ENCODE measurements at regions not wholly inside any gene's neighbourhood (a gene's known extent, or its start where the extent isn't known, plus 50 kb on each side); places are given as distances from the start of the nearest gene placed in this dataset.

DNA sequence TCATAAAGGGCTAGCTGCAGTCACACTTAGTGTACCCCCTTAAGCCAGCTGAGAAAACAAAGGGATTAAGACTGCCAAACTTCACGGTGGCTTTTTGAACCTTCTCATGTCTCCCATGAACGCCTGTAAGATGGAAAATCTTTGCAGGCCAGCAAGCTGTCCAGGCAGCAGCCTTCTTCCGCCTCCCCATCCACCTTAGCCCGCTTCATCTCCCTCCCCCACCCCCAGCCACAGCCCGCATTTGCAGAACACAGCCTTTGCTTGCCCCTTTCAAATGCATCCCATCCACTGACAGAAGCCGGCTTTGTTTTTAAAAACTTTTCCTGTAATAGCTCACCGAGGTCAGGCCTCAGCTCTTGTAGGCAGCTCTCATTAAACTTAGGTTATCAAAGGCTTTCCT, 113.8 kb upstream of the FAM9B start:
- peak; percentile 1 for DNase-seq (ENCODE audit: low spot score)

DNA sequence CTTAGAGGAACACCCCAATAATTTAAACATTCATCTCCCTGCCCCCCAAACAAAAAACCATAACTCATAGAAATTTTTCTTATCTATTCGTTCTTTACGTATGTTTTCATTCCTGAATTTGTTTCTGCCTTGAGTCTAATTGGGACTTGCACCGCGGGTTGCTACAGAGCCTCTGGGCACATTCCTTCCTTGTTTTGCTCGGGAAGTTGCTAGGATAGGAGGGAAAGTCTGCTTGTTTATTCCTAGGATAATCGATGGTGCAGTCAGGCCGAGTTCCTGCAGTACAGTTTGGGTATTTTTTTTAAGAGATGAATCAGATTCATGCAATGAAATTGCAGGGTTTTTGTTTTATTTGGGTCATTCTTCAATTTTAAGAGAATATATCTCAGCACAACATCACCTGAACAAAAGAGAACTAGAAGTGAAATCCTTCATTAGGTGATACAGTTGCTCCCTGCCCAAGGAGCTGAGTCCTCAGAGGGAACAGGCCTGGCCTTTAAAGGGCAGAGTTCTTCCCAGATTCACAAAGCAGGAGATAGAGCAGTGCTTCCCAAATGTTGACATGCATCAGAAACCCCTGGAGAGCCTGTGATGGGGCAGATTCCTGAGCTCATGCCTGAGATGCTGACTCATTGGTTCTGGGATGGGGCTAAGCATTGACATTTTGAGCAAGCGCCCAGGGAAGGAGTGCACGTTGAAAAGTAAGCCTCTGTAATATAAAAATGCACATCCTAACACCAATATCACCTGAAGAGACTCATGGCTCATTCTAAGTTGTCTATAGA, 114.9 kb upstream of the FAM9B start:
- peak; percentile 9 for DNase-seq (ENCODE audit: low spot score)

- DNase-seq (ENCODE audit: low spot score) = no peak
Observed at GRCh38 chrX:9149501-9150245, 115.7 kb upstream of the FAM9B start.

GRCh38 chrX:9151772-9152307, 117.9 kb upstream of the FAM9B start:
- DNase-seq (ENCODE audit: low spot score) = no peak

DNA sequence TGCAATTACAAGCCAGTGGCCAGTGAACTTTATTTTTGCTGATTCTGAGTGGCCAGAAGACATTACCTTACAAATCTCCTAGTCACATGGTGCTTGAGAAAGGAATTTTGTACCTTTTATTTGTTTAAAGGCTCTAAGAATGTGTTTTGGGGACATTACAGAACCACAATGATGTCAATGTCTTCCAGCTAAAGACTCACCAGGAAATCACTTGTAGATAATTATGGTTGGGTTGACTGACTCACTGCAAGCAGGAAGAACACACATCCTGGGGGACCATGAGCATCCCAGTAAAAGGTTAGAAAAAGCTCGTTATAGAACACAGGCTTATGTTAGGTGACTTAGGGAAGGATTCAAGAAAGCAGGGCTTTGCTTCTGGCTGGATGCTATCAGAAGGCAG, 119.4 kb upstream of the FAM9B start:
- DNase-seq (ENCODE audit: low spot score) = no peak

GRCh38 chrX:9158611-9159010, 124.7 kb upstream of the FAM9B start:
- no peak for DNase-seq (ENCODE audit: low spot score)

DNA sequence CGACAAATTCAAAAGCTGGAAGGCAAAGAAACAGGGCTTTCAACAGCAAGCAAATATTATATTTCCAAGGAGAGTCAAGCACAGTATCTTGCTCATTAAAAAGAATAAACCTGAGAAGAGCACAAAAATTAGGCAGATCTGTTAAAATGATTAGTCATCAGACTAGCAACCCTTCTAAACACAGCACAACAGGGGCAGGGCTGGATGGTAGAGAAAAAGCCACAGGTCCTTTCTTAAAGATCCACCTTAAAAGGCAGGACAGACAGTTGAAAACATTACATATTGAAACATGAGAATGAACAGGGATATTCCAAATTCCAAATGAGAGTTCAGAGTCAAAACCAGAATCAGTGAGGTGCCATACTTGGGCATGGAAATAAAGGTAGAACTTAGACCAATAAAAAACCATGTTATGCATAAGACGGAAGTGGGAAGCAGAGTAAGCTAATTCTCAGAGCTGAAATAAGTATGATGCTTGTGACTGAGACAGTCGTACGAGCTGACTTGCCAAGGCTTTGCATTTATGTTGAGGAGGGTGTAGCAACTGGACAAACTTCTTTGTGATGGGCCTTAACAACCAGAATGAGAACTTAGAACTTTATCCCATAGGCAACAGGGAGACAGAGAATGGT, 126.9 kb upstream of the FAM9B start:
- DNase-seq (ENCODE audit: low spot score) = no peak

DNA sequence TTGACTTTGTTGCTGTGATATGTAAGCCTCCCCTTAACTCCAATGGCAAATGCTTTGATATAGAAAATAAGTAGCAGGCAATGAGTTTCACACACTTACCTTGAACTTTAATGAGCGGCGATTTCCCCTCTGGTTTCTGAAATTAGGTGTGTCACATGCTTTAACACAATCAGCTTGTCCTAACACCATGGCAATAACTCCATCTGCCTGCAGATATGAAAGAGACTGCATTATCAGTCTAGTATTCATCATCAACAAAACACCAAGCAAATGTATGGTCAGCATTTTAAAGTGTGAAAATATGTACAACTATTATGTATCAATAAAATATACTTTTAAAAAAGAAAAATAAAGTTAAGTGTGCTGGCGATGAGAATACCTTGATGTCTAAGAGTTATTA, 128.8 kb upstream of the FAM9B start:
- DNase-seq (ENCODE audit: low spot score) = no peak

- no peak for DNase-seq (ENCODE audit: low spot score)
Observed at GRCh38 chrX:9163214-9163709, 129.3 kb upstream of the FAM9B start.

DNA sequence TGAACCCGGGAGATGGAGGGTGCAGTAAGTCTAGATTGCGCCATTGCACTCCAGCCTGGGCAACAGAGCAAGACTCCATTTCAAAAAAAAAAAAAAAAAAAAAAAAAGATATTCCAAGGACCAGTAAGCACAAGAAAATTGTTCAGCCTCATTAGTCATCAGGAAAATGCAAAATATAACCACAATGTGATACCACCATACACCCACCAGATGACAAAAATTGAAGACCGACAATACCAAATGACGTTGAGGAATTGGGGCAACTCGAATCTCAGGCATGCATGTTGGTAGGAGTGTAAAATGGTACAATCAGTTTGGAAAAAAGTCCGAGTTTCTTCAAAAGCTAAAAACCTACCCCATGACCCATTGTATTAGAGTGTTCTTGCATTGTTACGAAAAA, 130.2 kb upstream of the FAM9B start:
- DNase-seq (ENCODE audit: low spot score) = no peak

GRCh38 chrX:9164533-9165426, 130.9 kb upstream of the FAM9B start:
- no peak for DNase-seq (ENCODE audit: low spot score)

- no peak for DNase-seq (ENCODE audit: low spot score)
Observed at GRCh38 chrX:9166584-9166944, 132.6 kb upstream of the FAM9B start.

DNA sequence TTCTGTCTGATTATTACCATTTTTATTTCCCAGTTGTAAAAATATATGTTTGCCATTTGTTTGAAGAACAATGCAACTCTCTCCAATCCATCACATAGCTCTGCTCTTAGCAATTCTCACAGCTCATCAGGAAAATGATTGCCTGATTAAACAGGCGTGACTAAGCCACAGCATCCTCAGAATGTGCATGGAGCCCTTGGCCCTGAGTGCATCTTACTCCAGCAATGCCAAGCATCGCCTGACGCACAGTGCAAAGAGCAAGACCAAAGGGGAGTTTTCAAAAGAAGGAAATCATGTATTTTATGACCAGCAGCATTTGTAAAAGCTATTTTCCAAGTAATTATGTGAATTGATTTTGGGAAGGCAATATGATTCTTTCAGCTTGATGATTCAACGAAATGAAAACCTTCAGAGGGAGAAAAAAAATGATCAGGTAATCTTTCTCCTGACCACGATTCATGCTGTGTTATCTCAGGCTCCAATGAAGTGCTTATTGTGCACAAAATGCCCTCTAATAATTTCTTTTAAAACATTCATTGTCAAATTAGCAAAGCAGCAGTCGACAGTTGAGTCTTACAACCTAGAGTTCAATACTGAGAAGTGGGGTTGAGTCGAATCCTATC, 138.0 kb upstream of the FAM9B start:
- no peak for DNase-seq (ENCODE audit: low spot score)

GRCh38 chrX:9172464-9172850, 138.5 kb upstream of the FAM9B start:
- DNase-seq (ENCODE audit: low spot score) = no peak

DNA sequence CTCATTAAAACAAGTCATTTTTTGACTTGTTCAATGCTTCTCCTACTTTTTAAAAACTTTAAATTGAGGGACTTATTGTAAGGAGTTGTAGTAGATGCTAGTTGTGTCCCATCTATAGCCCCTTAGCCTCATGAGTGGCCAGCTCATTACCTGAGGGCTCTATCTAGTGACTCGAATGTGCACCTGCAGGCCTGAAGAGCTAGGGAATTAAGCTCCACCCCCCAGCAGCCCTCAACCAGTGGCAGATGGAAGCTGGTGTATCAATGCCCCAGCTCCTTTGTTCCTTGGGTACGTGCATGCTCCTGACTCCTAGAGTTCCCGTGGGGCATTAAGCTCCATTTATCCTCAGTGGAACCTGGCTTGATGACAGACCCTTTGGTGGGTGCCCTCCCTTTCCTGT, 146.7 kb upstream of the FAM9B start:
- no peak for DNase-seq (ENCODE audit: low spot score)

GRCh38 chrX:9182041-9182440, 148.1 kb upstream of the FAM9B start:
- no peak for DNase-seq (ENCODE audit: low spot score)

- no peak for DNase-seq (ENCODE audit: low spot score)
Observed at GRCh38 chrX:9183481-9183880, 149.6 kb upstream of the FAM9B start.

GRCh38 chrX:9184211-9184610, 150.3 kb upstream of the FAM9B start:
- DNase-seq (ENCODE audit: low spot score) = no peak

DNA sequence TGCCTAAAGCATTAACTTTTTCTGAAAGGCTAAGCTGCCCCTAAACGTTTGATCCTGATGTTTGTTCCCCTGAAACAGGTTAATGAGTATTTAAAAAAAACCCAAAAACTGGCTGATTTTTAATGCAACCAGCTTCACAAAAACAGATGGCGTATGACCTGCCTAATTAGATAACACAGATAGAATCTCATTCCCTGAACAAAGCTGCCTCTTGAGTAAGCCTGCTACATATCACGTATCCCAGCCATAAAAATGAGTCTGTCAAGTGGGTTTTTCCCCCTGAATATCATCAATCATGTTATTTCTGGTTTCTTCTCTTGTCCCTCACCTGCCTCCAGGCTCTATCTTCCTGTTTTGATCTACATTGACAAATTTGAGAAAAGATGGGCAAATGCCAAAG, 154.2 kb upstream of the FAM9B start:
- no peak for DNase-seq (ENCODE audit: low spot score)

DNA sequence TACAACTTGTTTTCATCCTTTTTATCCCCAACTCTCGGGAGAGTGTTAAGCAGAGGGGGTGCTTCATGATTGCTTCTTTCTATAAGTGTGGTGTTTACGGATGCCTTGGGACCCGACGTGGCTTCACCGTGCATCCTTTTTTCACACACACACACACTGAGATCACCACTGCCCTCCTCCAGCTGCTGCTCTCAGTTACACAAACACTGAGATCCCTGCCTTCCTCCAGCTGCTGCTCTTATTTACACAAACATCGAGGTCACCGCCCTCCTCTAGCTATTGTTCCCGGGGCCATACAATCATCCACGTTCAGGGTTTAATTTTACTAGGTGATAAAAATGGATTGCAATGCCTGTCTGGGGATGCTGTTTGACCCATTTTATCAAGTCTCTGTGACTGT, 155.4 kb upstream of the FAM9B start:
- no peak for DNase-seq (ENCODE audit: low spot score)

DNA sequence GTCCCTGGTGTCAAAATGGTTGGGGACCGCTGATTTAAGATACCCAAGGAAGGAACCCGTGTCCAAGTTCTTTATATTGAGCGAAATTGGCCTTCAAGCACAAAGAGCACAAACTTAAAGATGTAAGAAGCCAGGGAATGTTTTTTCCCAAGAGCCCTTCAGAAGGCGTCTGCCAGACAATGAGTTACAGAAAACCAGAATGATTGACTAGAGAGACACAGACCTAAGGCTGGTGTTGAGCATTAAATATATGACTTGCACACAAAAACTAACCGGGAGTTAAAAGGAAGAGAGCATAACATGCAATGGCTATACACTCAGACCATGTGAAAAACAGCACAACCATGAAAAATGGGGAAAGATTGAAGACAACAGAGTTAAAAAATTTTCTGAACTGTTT, 157.5 kb upstream of the FAM9B start:
- no peak for DNase-seq (ENCODE audit: low spot score)

Data from umbilical cord (tissue), 1 donor.